ENCODE measurements at regions not wholly inside any gene's neighbourhood (a gene's known extent, or its start where the extent isn't known, plus 50 kb on each side); places are given as distances from the start of the nearest gene placed in this dataset.

GRCh38 chr9:79312686-79313421 is 258.9 kb upstream of the TLE4 start:
- DNase-seq, result no peak

- DNase-seq, result no peak
Observed at GRCh38 chr9:79325501-79325900, 246.3 kb upstream of the TLE4 start.

- DNase-seq, result no peak
Observed at GRCh38 chr9:79329861-79330260, 241.9 kb upstream of the TLE4 start.

GRCh38 chr9:79334001-79334400 is 237.8 kb upstream of the TLE4 start:
- DNase-seq, result no peak

GRCh38 chr9:79334711-79335110 is 237.1 kb upstream of the TLE4 start:
- DNase-seq, result no peak

- DNase-seq, result no peak
Observed at GRCh38 chr9:79335987-79336386, 235.8 kb upstream of the TLE4 start.

GRCh38 chr9:79341561-79341960 is 230.2 kb upstream of the TLE4 start:
- DNase-seq, result no peak

- DNase-seq, result no peak
Observed at GRCh38 chr9:79346350-79347020, 225.3 kb upstream of the TLE4 start.

- no peak for DNase-seq
Observed at GRCh38 chr9:79352322-79352721, 219.4 kb upstream of the TLE4 start.

GRCh38 chr9:79353856-79354520 is 217.8 kb upstream of the TLE4 start:
- no peak for DNase-seq

- no peak for DNase-seq
Observed at GRCh38 chr9:79357194-79357593, 214.6 kb upstream of the TLE4 start.

- DNase-seq, result no peak
Observed at GRCh38 chr9:79357616-79358015, 214.1 kb upstream of the TLE4 start.

- DNase-seq, result no peak
Observed at GRCh38 chr9:79360387-79361347, 211.1 kb upstream of the TLE4 start.

- no peak for DNase-seq
Observed at GRCh38 chr9:79362100-79363081, 209.4 kb upstream of the TLE4 start.

- DNase-seq, result no peak
Observed at GRCh38 chr9:79369676-79370075, 202.1 kb upstream of the TLE4 start.

- DNase-seq, result no peak
Observed at GRCh38 chr9:79371301-79371700, 200.5 kb upstream of the TLE4 start.

- no peak for DNase-seq
Observed at GRCh38 chr9:79371948-79372555, 199.7 kb upstream of the TLE4 start.

- DNase-seq, result no peak
Observed at GRCh38 chr9:79377339-79377855, 194.4 kb upstream of the TLE4 start.

GRCh38 chr9:79378107-79378506 is 193.7 kb upstream of the TLE4 start:
- DNase-seq, result no peak

- no peak for DNase-seq
Observed at GRCh38 chr9:79382044-79382443, 189.7 kb upstream of the TLE4 start.

Data from renal pelvis (tissue), 1 donor.